OCI-LY1 (cell line): ENCODE measurements at regions not wholly inside any gene's neighbourhood (a gene's known extent, or its start where the extent isn't known, plus 50 kb on each side); places are given as distances from the start of the nearest gene placed in this dataset.

Experiments used
- H2AFZ ChIP-seq: fragments of 200-600 bp; sonication (generic), shearing (Covaris generic); 2 replicates; pipeline ENCODE4 v1.6.0; 2014; ENCODE audit warnings: antibody characterized with exemption, mild to moderate bottlenecking, low read length
- H3F3A ChIP-seq: fragments of 200-600 bp; sonication (generic), shearing (Covaris generic); 2 replicates; pipeline ENCODE4 v1.6.0; 2014; ENCODE audit warnings: mild to moderate bottlenecking, antibody characterized with exemption, low read length, moderate library complexity; ENCODE audit not compliant: insufficient read depth
- H3K27ac ChIP-seq: fragments of 200-600 bp; sonication (generic); 2 replicates; pipeline ENCODE4 v1.5.1; 2014; ENCODE audit warnings: low read length, mixed run types, mild to moderate bottlenecking, low read depth; ENCODE audit not compliant: poor library complexity, severe bottlenecking
- H3K27me3 ChIP-seq: fragments of 200-600 bp; sonication (generic); 2 replicates; pipeline ENCODE4 v1.6.0; 2014; ENCODE audit warnings: antibody characterized with exemption, mild to moderate bottlenecking, low read length, moderate library complexity; ENCODE audit not compliant: insufficient read depth
- H3K36me3 ChIP-seq: fragments of 200-600 bp; sonication (generic); 2 replicates; pipeline ENCODE4 v1.6.1; 2014; ENCODE audit warnings: mild to moderate bottlenecking, antibody characterized with exemption, low read length, moderate library complexity, mixed read lengths; ENCODE audit not compliant: insufficient read depth
- H3K4me1 ChIP-seq: fragments of 200-600 bp; sonication (generic); 2 replicates; pipeline ENCODE4 v1.5.1; 2014; ENCODE audit warnings: mild to moderate bottlenecking, low read length, moderate library complexity; ENCODE audit not compliant: insufficient read depth, severe bottlenecking
- H3K4me2 ChIP-seq: fragments of 200-600 bp; sonication (generic), shearing (Covaris generic); 2 replicates; pipeline ENCODE4 v1.6.1; 2014; ENCODE audit warnings: low read length
- H3K4me3 ChIP-seq: fragments of 200-600 bp; sonication (generic); 2 replicates; pipeline ENCODE4 v1.5.1; 2014; ENCODE audit warnings: low read length, low read depth, mild to moderate bottlenecking, mixed read lengths; ENCODE audit not compliant: poor library complexity, severe bottlenecking
- H3K79me2 ChIP-seq: fragments of 200-600 bp; shearing (Covaris generic); 2 replicates; pipeline ENCODE4 v1.6.1; 2016; ENCODE audit warnings: mixed run types, low read length, mixed read lengths; ENCODE audit not compliant: insufficient read depth
- H3K9ac ChIP-seq: fragments of 200-600 bp; sonication (generic), shearing (Covaris generic); 2 replicates; pipeline ENCODE4 v1.6.1; 2014; ENCODE audit warnings: mild to moderate bottlenecking, low read length, mixed read lengths
- H3K9me2 ChIP-seq: fragments of 200-600 bp; sonication (generic), shearing (Covaris generic); 2 replicates; pipeline ENCODE4 v1.6.1; 2014; ENCODE audit warnings: low read depth, mild to moderate bottlenecking, low read length, mixed read lengths
- H3K9me3 ChIP-seq: fragments of 200-600 bp; shearing (Covaris generic); 2 replicates; pipeline ENCODE4 v1.6.1; 2014; ENCODE audit warnings: low read length, mixed read lengths
- H4K20me1 ChIP-seq: fragments of 200-600 bp; sonication (generic), shearing (Covaris generic); 2 replicates; pipeline ENCODE4 v1.6.0; 2016; ENCODE audit warnings: mild to moderate bottlenecking, low read length; ENCODE audit not compliant: insufficient read depth
- CTCF ChIP-seq: fragments of 200-600 bp; sonication (generic), shearing (Covaris generic); IDR thresholded peaks from 2 replicates; pipeline ENCODE4 v1.5.1; 2017; ENCODE audit warnings: mild to moderate bottlenecking, antibody characterized with exemption, low read length, moderate library complexity, mixed read lengths
- EZH2 ChIP-seq: fragments of 200-600 bp; sonication (generic), shearing (Covaris generic); IDR thresholded peaks from 2 replicates; pipeline ENCODE4 v1.8.0; 2017; ENCODE audit warnings: borderline replicate concordance, mixed run types, mild to moderate bottlenecking, antibody characterized with exemption, low read length, moderate library complexity, mixed read lengths

GRCh38 chr3:166607933-166608521, 770.8 kb upstream of the BCHE start:
- Histone ChIP-seq H4K20me1 (no peaks in the 10 kb centered on the region), H3K27ac (no peak overlapping the region), H3K4me2 (no peak overlapping the region), H3K36me3 (no peaks in the 10 kb centered on the region), H2AFZ (no peak overlapping the region), H3K4me3 (no peak overlapping the region), H3K79me2 (no peaks in the 10 kb centered on the region), H3K9ac (no peak overlapping the region), H3K9me3 (no peaks in the 10 kb centered on the region), H3F3A (no peaks in the 10 kb centered on the region), H3K4me1 (no peaks in the 10 kb centered on the region), H3K27me3 (no peaks in the 10 kb centered on the region), H3K9me2 (no peaks in the 10 kb centered on the region)
- TF ChIP-seq CTCF (no peak), EZH2 (no peak)

- H3K9me3 ChIP-seq, result no peaks in the 10 kb centered on the region
- no peak overlapping the region for H3K9ac ChIP-seq
- no peaks in the 10 kb centered on the region for H3K36me3 ChIP-seq
- H3K4me2 ChIP-seq, result no peak overlapping the region
- H2AFZ ChIP-seq, result no peak overlapping the region
- no peaks in the 10 kb centered on the region for H4K20me1 ChIP-seq
- H3K27ac ChIP-seq, result no peak overlapping the region
- H3K79me2 ChIP-seq, result no peaks in the 10 kb centered on the region
- H3K27me3 ChIP-seq, result no peaks in the 10 kb centered on the region
- no peaks in the 10 kb centered on the region for H3F3A ChIP-seq
- no peak overlapping the region for H3K4me3 ChIP-seq
- TF ChIP-seq EZH2 (no peak), CTCF (no peak)
- no peaks in the 10 kb centered on the region for H3K4me1 ChIP-seq
- H3K9me2 ChIP-seq, result no peaks in the 10 kb centered on the region
Observed at GRCh38 chr3:166606988-166607387, 769.8 kb upstream of the BCHE start.

GRCh38 chr3:166593776-166594175, 756.6 kb upstream of the BCHE start:
- Histone ChIP-seq H3K9ac (no peak overlapping the region), H2AFZ (no peak overlapping the region), H3K27me3 (no peaks in the 10 kb centered on the region), H3F3A (no peaks in the 10 kb centered on the region), H4K20me1 (no peaks in the 10 kb centered on the region), H3K4me2 (no peak overlapping the region), H3K79me2 (no peaks in the 10 kb centered on the region), H3K9me3 (no peaks in the 10 kb centered on the region), H3K4me3 (no peak overlapping the region), H3K36me3 (no peaks in the 10 kb centered on the region), H3K9me2 (no peaks in the 10 kb centered on the region), H3K4me1 (no peaks in the 10 kb centered on the region), H3K27ac (no peak overlapping the region)
- no peak for TF ChIP-seq CTCF
- no peak for TF ChIP-seq EZH2
